ENCODE measurements at regions not wholly inside any gene's neighbourhood (a gene's known extent, or its start where the extent isn't known, plus 50 kb on each side); places are given as distances from the start of the nearest gene placed in this dataset.

DNA sequence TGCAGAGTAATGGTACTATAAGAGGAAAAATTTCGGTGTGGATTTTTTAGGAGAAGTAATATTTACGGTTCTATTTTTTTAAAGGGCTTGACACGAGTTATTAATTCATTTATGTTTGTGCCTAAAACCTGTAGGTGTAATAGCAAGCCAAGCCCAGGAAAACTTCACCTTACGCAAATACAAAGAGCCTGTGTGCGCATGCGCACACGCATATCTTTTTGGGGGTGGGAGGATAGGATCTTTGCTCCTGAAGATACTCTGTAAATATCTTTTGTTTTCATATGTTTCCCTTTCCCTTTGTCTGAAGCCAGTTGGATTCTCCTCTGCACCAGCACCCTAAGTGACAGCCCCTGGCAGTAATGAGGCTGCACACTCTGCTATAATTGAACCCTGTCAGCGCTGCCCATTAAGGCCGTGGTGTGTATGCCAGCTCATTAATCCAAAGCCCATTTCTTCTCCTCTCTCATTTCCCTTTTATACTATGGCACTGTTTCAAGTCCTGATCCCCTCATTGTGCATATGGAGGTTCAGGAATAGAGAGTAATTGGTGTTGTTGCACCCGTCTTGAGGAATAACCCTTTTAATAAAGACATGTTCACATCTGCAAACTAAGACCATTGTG, 327.2 kb upstream of the E2F7 start:
- DNase-seq, result no peak

DNA sequence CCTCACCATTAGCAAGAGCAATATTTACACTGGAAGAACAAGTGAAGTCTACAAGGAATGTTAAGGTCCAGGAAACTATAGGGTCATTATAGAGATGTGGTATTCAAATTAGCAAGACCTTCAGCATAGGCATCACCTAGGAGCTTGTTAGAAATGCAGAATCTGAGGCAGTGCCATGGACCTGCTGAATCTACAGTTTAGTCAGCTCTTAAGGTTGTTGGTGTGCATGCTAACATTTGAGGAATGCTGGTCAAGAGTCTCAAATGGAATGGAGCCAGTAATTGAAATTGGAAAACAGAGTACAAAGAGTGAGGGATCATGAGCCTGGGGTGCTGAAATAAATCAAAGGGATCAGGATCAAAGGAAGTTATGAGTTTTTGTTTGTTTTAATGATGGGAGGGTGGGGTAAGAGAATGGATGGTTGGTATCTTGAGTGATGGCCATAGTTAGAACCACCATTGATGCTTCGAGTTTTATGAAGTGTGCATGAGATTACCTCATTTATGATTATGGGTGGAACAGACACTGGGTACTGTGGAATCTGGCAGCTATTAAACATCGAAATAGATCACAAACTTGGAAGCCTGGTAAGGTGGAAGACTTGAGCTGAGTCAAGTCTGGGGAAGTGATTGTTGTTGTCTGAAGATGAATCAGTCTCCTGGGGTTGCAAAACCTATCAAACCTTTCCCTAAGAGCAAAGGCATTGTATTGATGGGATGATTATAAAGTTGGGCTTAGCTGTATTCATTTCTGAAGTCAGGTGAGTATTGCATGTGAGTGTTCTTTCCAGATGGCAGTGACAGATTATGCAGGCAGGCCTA, 323.3 kb upstream of the E2F7 start:
- no peak for DNase-seq

DNA sequence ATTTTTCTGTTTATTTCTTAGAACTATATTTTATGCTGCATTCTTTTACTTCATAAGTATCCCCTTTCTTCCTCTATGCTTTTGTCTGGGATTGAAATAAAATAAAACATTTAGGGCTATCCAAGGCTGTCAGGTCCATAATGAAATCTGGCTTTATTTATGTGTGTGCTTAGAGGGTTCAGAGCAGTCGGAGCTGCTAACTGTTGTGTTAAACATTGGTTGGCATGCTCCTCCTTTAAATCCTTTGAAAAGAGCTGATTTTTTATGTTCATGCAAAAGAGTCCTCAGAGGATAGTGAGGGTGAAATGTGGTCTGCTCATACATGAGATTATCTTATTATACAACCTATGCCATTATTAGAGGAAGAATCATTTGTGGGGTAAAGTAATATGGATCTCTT, 322.3 kb upstream of the E2F7 start:
- DNase-seq, result no peak

DNA sequence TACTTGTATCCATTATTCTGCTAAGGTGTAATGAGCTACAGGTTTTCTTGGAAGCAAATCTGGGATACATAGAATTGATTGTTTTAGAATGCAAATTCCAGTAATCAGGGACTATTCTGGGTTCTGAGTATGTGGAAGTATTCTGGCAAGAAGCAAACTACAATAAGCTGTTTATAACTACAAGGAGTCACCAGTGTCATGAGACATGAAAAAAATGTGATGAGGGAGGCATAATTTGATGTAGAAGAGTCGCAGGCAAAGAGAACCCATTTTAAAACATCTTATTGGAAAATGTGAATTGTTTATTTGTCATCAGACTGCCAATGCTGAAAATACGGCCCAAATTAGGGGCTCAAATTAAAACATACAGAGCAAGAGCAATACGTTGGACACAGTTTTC, 321.8 kb upstream of the E2F7 start:
- no peak for DNase-seq

DNA sequence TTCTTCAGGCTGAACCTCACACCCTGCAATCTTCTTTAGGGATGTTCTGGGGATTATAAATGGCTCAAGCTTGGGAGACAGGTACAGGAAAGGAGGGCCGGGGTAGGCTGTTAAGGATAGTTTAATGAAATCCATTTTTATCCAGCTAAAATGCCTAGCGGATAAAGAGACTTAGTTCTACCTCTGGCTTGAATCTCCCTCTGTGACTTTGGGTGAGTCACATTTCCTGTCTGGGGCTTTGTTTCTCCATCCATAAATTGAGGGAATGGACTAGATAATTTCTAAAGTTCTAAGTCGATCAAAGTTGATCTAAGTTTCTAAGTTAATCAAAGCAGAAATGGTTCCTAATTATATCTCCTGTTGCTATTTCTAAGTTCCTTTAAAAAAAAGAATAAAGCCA, 319.6 kb upstream of the E2F7 start:
- no peak for DNase-seq

DNA sequence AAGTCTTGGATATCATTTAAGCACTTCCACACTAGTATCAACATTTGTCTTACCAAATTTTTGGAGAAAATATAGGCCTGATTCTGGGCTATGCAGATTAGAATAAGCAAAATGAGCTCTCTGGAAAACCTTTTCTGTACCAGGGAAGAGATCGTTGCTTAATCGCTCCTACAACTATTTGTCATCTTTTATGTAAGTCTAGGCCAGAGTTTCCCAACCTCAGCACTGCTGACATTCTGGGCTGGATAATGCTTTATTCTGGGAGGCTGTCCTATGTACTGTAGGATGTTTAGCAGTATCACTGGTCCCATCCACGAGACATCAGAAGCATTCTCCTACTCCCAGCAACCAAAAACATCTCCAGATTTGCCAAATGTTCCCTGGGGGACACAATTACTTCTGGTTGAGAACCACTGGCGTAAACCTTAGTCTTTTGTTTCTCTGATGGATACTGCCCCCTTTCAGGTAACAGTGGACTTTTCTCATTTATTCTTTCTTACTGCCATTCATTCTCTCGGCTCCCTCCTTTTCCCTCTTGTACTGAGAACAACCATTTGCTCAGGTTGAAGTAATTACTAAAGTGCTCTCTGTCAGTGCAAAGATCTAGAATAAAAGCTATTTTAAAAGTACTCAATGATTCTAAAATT, 316.9 kb upstream of the E2F7 start:
- DNase-seq, result no peak

DNA sequence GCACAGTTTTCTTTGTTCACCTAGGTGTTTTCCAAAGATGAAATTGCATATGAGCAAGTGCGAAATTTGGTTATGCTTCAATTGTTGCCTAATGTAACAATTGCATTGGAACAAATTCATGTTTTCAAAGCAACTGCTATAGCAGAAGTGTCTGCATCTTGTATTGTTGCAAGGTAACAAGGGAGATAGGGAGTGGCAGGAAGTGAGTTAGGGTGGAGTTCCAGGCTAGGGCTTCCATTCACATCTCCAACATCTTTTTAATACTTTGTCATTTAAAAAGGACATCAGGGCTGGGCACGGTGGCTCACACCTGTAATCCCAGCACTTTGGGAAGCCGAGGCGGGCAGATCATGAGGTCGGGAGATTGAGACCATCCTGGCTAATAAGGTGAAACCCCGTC, 312.3 kb upstream of the E2F7 start:
- DNase-seq, result no peak

DNA sequence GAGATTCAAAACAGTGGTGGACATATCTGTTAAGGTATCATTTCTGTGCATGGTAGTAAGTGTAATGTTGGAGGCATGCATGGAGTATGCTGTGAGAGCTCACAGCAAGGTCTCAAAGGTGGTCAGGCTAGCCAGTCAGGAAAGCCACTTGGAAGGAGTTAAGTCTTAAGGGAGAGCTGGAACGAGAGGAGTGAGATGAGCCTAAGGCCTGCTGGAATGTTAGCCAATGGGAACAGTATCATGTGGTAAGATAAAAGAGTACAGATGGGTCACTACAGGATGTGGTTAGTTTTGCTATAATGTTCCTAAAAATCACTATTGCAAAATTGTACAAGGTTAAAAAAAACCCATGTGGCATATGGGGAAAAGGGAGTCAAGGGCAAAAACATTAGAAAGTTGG, 311.7 kb upstream of the E2F7 start:
- no peak for DNase-seq

DNA sequence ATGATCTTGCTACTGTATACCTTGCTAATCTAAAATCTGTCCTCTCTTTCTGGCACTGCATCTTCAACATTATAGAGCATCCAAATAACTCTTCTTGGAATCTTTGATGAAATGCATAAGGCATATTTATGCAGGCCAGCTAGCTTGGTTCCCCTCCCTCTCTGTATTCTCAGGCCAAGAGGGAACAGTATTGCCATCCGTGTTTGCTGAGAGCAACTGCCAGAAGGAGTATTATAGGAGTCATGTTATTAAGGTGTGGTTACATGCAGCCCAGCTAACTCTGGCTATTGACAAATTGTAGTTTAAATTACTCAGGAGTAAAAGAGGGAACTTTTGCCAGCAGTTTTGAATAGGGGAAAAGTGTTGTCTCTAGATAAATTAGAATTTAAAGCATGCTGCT, 309.3 kb upstream of the E2F7 start:
- no peak for DNase-seq

DNA sequence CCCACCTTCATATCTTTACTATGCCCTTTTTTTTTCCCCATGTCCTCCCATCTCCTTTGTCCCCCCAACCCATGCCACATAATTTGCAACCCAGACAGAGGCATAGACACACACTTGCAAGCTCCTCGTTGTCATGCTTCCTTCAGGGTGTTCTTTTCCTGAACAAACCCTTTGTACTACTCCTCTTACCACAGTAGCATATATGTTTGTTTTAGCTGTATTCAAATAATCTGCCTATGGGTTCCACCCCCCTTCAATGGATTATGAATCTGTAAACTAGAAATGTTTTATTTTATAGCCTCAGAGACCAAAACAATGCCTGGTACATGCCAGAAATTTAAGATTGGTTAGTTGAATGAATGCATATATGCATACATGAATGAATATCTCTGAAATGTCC, 307.1 kb upstream of the E2F7 start:
- no peak for DNase-seq

DNA sequence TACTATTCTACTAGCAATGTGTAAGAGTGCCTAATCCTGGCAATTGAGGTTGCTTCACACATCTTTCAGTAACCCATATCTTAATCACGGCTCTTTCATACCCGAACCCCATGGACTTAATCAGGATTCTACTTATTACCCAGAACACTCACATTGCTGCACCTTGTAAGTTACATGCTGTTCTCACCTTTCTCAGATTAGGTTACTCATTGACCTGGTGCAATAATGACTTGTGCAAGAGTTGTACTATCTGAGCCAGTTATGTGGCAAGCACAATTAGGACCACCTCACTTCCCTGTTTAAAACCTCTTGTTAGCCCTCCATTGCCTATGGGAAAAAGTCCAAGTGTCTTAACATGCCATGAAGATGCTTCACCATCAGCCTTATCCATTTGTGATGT, 306.7 kb upstream of the E2F7 start:
- no peak for DNase-seq

DNA sequence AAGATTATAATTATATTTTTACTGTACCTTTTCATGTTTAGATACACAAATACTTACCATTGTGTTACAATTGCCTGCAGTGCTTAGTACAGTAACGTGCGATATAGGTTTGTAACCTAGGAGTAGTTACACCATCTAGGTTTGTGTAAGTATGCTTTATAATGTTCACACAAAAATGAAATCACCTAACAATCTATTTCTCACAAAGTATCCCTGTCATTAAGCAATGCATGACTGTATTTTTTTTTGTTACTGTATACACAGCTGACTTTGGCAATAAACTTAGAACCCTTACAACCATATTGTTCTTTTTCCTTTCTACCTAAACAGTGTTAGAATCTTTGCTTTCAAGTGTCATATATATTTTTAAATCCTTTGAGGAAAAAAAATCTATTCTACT, 303.0 kb upstream of the E2F7 start:
- no peak for DNase-seq

DNA sequence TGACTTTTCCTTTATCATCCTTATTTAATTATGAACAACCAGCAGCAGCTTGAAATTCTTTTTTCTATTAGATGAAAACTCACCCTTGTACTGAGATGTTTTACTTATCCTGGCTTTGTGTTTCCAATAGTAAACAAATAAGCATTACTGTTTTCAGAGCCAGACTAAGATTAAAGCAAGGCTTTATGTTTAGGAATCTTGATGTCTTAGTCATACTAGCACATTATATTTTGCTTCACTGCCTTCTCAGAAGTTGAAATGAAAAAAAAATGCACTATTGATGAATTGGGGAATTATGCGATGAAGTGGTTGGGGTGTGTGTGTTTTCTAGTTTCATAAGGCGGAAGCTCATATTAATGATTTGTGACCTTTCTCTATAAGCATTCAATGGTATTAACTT, 301.2 kb upstream of the E2F7 start:
- DNase-seq, result no peak

DNA sequence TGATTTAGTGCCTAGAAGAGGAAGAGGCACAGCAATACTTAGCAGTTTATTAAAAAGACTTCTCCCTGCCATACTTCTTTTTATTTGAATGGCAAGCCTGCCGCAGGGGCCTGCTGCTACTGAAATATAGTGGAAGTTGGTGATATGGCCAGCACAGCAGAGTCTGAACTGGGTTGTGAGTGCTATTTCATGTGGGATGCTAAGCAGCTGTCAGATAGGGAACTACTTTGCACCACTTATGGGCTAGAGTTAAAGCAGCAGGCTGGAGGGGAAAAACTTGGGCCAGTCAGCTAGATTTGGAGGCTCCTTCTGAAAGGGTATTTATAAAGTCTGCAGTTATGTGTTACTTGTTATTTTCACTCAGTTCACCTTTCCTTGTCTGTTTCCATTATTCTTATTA, 299.0 kb upstream of the E2F7 start:
- DNase-seq, result no peak

DNA sequence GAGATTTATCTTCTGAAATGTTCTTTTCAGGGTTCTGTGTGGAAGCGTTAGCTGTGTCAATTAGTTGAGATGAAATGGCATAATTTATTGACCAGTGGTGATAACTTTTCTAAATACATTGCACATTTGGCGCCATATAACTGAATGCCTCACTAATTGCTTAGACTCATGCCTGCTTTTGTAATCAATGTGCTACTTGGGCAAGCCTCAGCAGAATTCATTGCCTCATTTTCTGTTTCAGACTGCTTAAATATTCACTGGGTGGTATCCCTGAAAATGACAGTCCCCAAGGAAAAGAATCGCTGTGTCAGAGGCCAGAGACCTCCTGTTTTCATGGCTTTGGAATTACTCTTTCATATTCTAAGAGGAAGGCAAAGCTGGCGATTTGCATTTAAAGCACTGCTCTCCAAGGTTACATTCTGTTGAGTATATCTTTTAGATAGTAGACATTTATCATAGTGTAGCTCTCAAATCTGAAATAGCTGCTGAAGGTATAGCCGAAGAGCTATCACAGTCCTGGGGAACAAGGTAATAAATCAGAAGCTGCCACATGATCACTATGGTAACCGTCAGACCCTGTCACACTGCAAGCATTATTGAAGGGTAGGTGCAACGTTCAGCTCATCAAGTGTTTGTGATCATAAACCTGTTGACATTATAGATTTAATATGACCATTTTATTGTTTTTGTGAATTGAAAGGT, 297.3 kb upstream of the E2F7 start:
- DNase-seq, result no peak

DNA sequence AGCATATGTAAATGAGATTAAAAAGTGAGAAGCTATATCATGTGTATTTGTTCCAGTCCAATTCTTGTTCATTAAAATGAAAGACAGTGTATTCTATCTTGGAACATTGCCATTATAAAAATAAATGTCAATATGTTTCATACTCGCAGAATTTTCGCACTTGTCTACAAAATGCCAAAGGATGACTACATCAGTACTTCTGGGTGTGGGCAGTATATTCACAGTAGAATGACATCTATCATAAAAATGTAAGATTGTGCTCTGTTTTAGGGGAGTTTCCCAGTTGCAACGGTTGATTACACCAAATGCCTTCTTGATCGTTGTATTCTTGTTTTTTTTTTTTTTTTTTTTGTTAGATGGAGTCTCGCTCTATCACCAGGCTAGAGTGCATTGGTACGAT, 292.3 kb upstream of the E2F7 start:
- no peak for DNase-seq

DNA sequence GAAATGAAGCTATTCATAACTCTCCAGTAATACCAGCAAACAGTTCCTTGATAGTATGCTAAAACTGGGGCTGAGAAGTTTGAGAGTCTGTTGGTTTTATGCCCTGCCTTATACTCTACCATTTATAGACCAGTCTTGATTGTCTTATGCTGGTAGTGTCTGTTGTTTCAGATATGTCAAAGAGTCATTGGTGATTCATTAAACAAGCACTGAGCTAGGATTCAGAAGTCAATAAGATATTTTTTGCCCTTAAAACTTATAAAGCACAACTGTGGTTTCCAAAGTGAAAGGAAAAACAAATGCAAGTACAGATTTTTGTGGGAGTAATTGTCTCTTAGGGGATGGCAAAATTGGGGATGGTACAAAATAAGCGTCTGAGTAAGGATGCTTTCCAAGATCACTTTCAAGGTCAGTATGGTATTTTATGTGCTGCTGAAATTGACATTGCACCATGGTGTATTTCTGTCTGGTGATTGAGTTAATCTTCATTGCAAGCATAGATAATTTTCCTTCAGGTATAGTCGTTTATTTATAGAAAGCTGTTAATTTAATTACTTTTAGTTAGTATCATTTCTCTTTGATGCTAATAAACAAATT, 289.5 kb upstream of the E2F7 start:
- no peak for DNase-seq

DNA sequence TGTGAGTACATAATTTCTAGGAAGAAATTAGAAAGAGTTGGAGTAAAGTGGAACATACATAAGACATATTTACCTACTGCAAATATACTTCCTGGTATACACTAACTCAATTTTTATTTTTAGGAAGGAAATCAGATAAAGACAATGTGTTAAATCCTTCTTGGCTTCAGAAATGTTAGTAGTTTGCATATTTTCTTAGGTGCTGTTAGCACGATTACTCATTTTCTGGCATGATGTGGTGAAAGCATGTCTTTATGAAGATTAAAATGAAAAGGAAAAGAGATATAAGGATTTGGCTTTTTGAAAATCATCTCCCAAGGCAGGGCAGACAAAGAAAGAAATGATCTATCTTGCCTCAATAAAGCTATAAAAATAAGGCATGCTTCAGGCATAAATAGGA, 287.6 kb upstream of the E2F7 start:
- DNase-seq, result no peak

DNA sequence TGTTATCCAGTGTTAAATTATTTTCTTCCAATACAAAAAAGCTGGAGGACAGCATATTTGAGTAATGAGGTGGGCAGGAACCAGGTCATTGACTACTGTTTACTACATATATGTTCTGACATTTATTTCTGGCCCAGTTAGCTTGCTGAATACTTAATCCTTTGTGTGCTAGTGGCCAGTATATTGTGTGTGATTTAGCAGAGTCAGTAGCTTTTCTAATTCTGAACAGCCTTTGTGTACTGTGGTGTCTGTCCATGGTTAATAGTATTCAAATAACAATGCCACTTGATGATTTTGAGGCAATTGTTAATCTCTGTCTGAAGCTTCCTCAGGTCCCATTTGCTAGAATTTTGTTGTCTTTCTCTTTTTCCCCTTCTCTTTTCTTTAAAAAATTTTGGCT, 286.5 kb upstream of the E2F7 start:
- DNase-seq, result no peak

DNA sequence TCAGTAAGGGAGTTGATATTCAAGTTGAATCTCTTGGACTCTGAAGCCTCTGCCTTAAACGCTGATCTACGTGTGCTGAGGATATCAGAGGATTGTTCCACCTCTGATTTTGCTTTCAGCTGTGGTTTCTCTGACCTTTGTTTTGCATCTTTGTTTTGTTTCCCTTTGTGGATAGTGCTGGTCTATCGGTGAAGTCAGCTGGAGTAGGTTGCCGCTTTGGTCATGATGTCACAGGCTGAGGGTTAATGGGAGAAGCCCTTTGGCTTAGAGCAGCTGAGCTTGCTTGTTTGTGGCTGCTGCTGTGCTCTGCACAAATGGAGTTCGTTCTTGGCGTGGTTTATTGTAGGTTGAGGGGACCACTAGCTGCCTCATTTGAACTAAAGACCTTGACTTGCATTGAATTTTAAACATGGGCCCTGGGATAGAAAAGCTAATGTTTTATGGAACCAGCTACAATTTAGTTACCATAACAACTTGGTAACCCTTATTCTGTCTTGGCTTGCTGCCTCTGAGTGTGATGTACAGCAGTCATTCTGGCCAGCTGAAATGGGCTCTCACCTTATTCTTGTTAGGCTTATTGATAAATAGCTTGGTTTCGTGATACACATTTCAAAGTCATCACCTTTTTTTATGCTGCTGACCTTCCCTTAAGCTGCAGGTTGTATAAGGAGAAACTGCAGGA, 284.5 kb upstream of the E2F7 start:
- no peak for DNase-seq

DNA sequence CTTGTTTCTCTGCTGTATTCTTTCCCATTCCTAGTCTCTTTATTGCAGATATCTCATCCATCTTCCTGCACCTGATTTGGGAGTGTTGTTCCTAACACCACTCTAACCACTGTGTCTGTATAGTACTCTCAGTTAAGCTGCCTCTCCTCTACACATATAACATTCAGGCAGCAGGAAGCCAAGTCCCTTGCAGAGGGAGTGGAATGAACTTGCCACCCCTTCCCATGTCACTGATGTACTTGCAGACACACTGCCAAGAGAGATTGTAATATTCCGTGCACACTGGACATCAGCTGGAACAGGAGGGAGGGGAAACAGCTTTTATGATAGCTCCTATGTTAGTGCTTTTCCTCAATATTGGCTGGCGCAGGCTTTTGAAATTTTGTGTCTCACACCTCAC, 281.6 kb upstream of the E2F7 start:
- DNase-seq, result no peak

DNA sequence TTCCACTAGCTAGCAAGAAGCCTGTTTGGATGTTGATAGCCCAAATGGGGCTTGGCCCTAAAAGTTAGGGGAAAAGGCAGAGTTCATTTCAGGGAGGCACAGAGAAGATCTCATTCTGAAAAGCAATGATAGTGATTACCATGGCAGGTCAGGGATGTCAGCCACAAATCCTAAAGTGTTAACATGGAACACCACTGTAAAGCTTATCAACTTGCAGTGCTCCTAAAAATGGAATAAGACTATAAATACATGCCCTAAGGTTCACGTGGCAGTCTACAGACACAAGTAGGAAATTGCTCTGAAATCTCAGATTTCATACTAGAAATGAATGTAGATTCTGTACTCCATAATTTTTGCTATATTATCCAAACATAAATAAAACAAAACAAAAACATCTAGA, 280.0 kb upstream of the E2F7 start:
- no peak for DNase-seq

DNA sequence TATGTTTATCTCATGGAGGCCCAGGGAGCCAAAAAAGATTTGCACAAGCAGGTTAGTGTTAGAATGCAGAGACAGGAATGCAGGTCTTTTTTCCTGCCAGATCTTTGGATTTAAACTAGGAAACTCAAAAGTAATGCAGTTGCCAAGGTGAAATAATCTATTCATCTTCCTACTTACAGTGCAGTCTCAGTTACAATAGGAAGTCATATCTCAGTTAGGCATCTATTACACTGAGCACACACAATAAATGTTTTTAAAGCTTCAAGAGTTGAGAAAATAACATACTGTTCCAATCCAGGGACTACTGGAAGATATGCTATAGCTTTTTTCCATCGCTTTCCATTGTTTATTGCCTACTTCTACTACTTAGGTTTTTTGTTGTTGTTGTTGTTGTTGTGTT, 279.3 kb upstream of the E2F7 start:
- no peak for DNase-seq
